SK-N-SH (cell line): ENCODE measurements at regions not wholly inside any gene's neighbourhood (a gene's known extent, or its start where the extent isn't known, plus 50 kb on each side); places are given as distances from the start of the nearest gene placed in this dataset.

ENCODE experiments used
- CTCF ChIA-PET: fragments of 300-600, 350-600 bp; formaldehyde crosslinking; extraction: SDS; loops from one replicate; lab custom pipeline; 2021; lab: Yijun Ruan, JAX
- POLR2A ChIA-PET: fragments of 350-600 bp; sonication (Branson Sonifier 250); formaldehyde crosslinking; extraction: SDS; loops from one replicate; lab custom pipeline; 2020; ENCODE audit warnings: antibody characterized with exemption, inconsistent platforms; lab: Yijun Ruan, JAX
- DNase-seq: peaks from one replicate; pipeline ENCODE4 v3.0.0; 2012
- H2AFZ ChIP-seq: fragments of 200-600 bp; sonication (generic); 2 replicates; pipeline ENCODE4 v1.8.1; 2016; ENCODE audit warnings: antibody characterized with exemption, mild to moderate bottlenecking, low read depth
- H3F3A ChIP-seq: fragments of 200-600 bp; sonication (generic); replicated peaks from 2 replicates; pipeline ENCODE3; 2016; ENCODE audit warnings: antibody characterized with exemption, mild to moderate bottlenecking; ENCODE audit not compliant: insufficient read depth
- H3K27ac ChIP-seq, 2 experiments: fragments of 200-500 bp in 1 of 2; fragments of 200-600 bp in 1 of 2; sonication (Bioruptor generic) in 1 of 2; sonication (generic), shearing (Covaris generic) in 1 of 2; 2 replicates each; pipeline versions ENCODE4 v1.5.1 to v1.6.1; 2014 to 2016; ENCODE audit warnings: low read depth in 2 of 2, inconsistent platforms in 1 of 2, low read length in 1 of 2, mild to moderate bottlenecking in 1 of 2, mixed read lengths in 1 of 2
- H3K27me3 ChIP-seq: fragments of 200-600 bp; sonication (generic), shearing (Covaris generic); 2 replicates; pipeline ENCODE4 v1.6.1; 2016; ENCODE audit warnings: mixed run types; ENCODE audit not compliant: insufficient read depth
- H3K36me3 ChIP-seq, 2 experiments: fragments of 200-500 bp in 1 of 2; fragments of 200-600 bp in 1 of 2; sonication (Bioruptor generic) in 1 of 2; sonication (generic) in 1 of 2; replicated peaks in 1 of 2; 2 replicates each; pipeline versions ENCODE3 to v1.5.1; 2014 to 2016; ENCODE audit warnings: low read length in 1 of 2, mild to moderate bottlenecking in 1 of 2; ENCODE audit not compliant: insufficient read depth in 2 of 2, control insufficient read depth in 1 of 2
- H3K4me1 ChIP-seq, 2 experiments: fragments of 200-500 bp in 1 of 2; fragments of 200-600 bp in 1 of 2; sonication (Bioruptor generic) in 1 of 2; sonication (generic), shearing (Covaris generic) in 1 of 2; 2 replicates each; pipeline versions ENCODE4 v1.5.1 to v1.6.1; 2014 to 2016; ENCODE audit warnings: low read depth in 1 of 2, low read length in 1 of 2, mixed run types in 1 of 2; ENCODE audit not compliant: insufficient read depth in 2 of 2, control insufficient read depth in 1 of 2
- H3K4me2 ChIP-seq: fragments of 200-600 bp; sonication (generic), shearing (Covaris generic); 2 replicates; pipeline ENCODE4 v1.6.1; 2017; ENCODE audit warnings: mixed run types
- H3K4me3 ChIP-seq, 2 experiments: fragments of 200-500 bp in 1 of 2; fragments of 200-600 bp in 1 of 2; sonication (Bioruptor generic) in 1 of 2; sonication (generic), shearing (Covaris generic) in 1 of 2; 2 replicates each; pipeline versions ENCODE4 v1.5.1 to v1.8.1; 2014 to 2016; ENCODE audit warnings: low read depth in 2 of 2, inconsistent platforms in 1 of 2, low read length in 1 of 2, mild to moderate bottlenecking in 1 of 2, mixed read lengths in 1 of 2, moderate library complexity in 1 of 2
- H3K79me2 ChIP-seq: fragments of 200-600 bp; sonication (generic); 2 replicates; pipeline ENCODE4 v1.8.1; 2017; ENCODE audit warnings: mild to moderate bottlenecking; ENCODE audit not compliant: insufficient read depth
- H3K9ac ChIP-seq: fragments of 200-600 bp; sonication (generic); 2 replicates; pipeline ENCODE4 v1.6.1; 2017; ENCODE audit warnings: mixed run types
- H3K9me2 ChIP-seq: fragments of 200-600 bp; sonication (generic); 2 replicates; pipeline ENCODE4 v1.6.1; 2017; ENCODE audit warnings: mixed run types
- H3K9me3 ChIP-seq: fragments of 200-600 bp; sonication (generic); 2 replicates; pipeline ENCODE4 v1.6.1; 2017; ENCODE audit warnings: mixed run types, mild to moderate bottlenecking, moderate library complexity
- H4K20me1 ChIP-seq: fragments of 200-600 bp; sonication (generic); 2 replicates; pipeline ENCODE4 v1.6.1; 2017; ENCODE audit warnings: mild to moderate bottlenecking, mixed run types; ENCODE audit not compliant: insufficient read depth
- CHD2 ChIP-seq: fragments of 150-350 bp; IDR thresholded peaks from 2 replicates; pipeline ENCODE4 v1.6.1; 2018; ENCODE audit warnings: low read length; ENCODE audit not compliant: partially characterized antibody
- EZH2phosphoT487 ChIP-seq: fragments of 200-600 bp; sonication (generic); IDR thresholded peaks from 2 replicates; pipeline ENCODE4 v1.6.1; 2017; ENCODE audit warnings: low read depth, mixed run types, mild to moderate bottlenecking, antibody characterized with exemption, moderate library complexity, borderline replicate concordance
- FOSL2 ChIP-seq: IDR thresholded peaks from 2 replicates; pipeline ENCODE4 v1.4.0; 2012; ENCODE audit warnings: low read depth, mild to moderate bottlenecking, moderate library complexity, borderline replicate concordance
- FOXJ3 ChIP-seq: sonication (generic); formaldehyde crosslinking; IDR thresholded peaks from 2 replicates; pipeline ENCODE4 v1.5.1; 2020; ENCODE audit warnings: mild to moderate bottlenecking, missing genetic modification reagents
- FOXM1 ChIP-seq: IDR thresholded peaks from 2 replicates; pipeline ENCODE4 v1.4.0; 2012; ENCODE audit warnings: low read depth, mild to moderate bottlenecking
- GABPA ChIP-seq: IDR thresholded peaks from 2 replicates; pipeline ENCODE4 v1.4.0; 2012; ENCODE audit warnings: low read depth, mild to moderate bottlenecking
- GATA2 ChIP-seq: sonication (generic); formaldehyde crosslinking; IDR thresholded peaks from 2 replicates; pipeline ENCODE4 v1.5.0; 2020; ENCODE audit warnings: mild to moderate bottlenecking, missing genetic modification reagents
- IRF3 ChIP-seq: fragments of 150-350 bp; IDR thresholded peaks from 2 replicates; pipeline ENCODE4 v1.6.1; 2016; ENCODE audit warnings: mild to moderate bottlenecking, low read depth, low read length
- MXI1 ChIP-seq: IDR thresholded peaks from 2 replicates; pipeline ENCODE4 v1.6.1; 2012; ENCODE audit warnings: mild to moderate bottlenecking, low read depth, low read length, improper control_type of control experiment
- NFIC ChIP-seq: IDR thresholded peaks from 2 replicates; pipeline ENCODE4 v1.4.0; 2012; ENCODE audit warnings: borderline replicate concordance
- POLR2AphosphoS5 ChIP-seq: IDR thresholded peaks from 2 replicates; pipeline ENCODE4 v1.6.1; 2012; ENCODE audit warnings: low read depth, low read length
- RFX5 ChIP-seq: IDR thresholded peaks from 2 replicates; pipeline ENCODE4 v1.6.1; 2012; ENCODE audit warnings: mild to moderate bottlenecking, improper control_type of control experiment, low read length
- SMC3 ChIP-seq: IDR thresholded peaks from 2 replicates; pipeline ENCODE4 v1.6.1; 2012; ENCODE audit warnings: low read depth, low read length, improper control_type of control experiment
- TCF12 ChIP-seq: IDR thresholded peaks from 2 replicates; pipeline ENCODE4 v1.4.0; 2012
- USF1 ChIP-seq: IDR thresholded peaks from 2 replicates; pipeline ENCODE4 v1.4.0; 2012; ENCODE audit warnings: low read depth, borderline replicate concordance
- ZBTB33 ChIP-seq: IDR thresholded peaks from 2 replicates; pipeline ENCODE4 v1.4.0; 2012; ENCODE audit warnings: low read depth, borderline replicate concordance
- WGBS: methylation state at CpG from one replicate; pipeline ENCODE4 v1.1.6; 2017; ENCODE audit warnings: low lambda C conversion rate; 5-methylcytosine and 5-hydroxymethylcytosine counted together
- TF ChIP-seq, protein P1 (sequence below): fragments of 200-600 bp; sonication (generic); IDR thresholded peaks from 2 replicates; pipeline ENCODE4 v1.6.1; 2017; ENCODE audit warnings: antibody characterized with exemption, mild to moderate bottlenecking, moderate library complexity
- TF ChIP-seq, protein P2 (sequence below): fragments of 150-350 bp; IDR thresholded peaks from 2 replicates; pipeline ENCODE4 v1.6.1; 2017; ENCODE audit warnings: antibody characterized with exemption, low read length, low read depth, borderline replicate concordance
- TF ChIP-seq, protein P3 (sequence below): IDR thresholded peaks from 2 replicates; pipeline ENCODE4 v1.4.0; 2012; ENCODE audit warnings: low read depth

GRCh38 chr5:82758881-82759280 is 318.3 kb downstream of the TMEM167A start:
- H3F3A ChIP-seq, result no peaks in the 10 kb centered on the region
- TF ChIP-seq MXI1, result no peak
- TF ChIP-seq, all 33 proteins: peak for 0
- CTCF ChIA-PET, result no interaction called here
- no peak overlapping the region for H3K4me3 ChIP-seq
- no peak overlapping the region for H3K27ac ChIP-seq
- no peak overlapping the region for H3K4me2 ChIP-seq
- WGBS, result 64% methylated on average over 3 of the region's 3 CpGs
- DNase-seq, result no peak
- H3K27me3 ChIP-seq, result no peaks in the 10 kb centered on the region
- H4K20me1 ChIP-seq, result no peaks in the 10 kb centered on the region
- H2AFZ ChIP-seq, result no peak overlapping the region
- no peaks in the 10 kb centered on the region for H3K79me2 ChIP-seq
- POLR2A ChIA-PET, result no interaction called here
- H3K9me3 ChIP-seq, result no peaks in the 10 kb centered on the region
- H3K9me2 ChIP-seq, result no peaks in the 10 kb centered on the region
- no peak overlapping the region for H3K9ac ChIP-seq
- peaks cover 0 to 2% of the 10 kb centered on the region in 2 experiments; a peak in 1 of 4 replicates for H3K4me1 ChIP-seq
- no peaks in the 10 kb centered on the region for H3K36me3 ChIP-seq

GRCh38 chr5:82754759-82755158 is 322.4 kb downstream of the TMEM167A start:
- TF ChIP-seq, protein P1, sequence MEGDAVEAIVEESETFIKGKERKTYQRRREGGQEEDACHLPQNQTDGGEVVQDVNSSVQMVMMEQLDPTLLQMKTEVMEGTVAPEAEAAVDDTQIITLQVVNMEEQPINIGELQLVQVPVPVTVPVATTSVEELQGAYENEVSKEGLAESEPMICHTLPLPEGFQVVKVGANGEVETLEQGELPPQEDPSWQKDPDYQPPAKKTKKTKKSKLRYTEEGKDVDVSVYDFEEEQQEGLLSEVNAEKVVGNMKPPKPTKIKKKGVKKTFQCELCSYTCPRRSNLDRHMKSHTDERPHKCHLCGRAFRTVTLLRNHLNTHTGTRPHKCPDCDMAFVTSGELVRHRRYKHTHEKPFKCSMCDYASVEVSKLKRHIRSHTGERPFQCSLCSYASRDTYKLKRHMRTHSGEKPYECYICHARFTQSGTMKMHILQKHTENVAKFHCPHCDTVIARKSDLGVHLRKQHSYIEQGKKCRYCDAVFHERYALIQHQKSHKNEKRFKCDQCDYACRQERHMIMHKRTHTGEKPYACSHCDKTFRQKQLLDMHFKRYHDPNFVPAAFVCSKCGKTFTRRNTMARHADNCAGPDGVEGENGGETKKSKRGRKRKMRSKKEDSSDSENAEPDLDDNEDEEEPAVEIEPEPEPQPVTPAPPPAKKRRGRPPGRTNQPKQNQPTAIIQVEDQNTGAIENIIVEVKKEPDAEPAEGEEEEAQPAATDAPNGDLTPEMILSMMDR, result no peak
- TF ChIP-seq GATA2 (CRISPR knock-in tag), result no peak
- no peak for TF ChIP-seq NFIC
- TF ChIP-seq FOXM1, result no peak
- TF ChIP-seq, protein P2, sequence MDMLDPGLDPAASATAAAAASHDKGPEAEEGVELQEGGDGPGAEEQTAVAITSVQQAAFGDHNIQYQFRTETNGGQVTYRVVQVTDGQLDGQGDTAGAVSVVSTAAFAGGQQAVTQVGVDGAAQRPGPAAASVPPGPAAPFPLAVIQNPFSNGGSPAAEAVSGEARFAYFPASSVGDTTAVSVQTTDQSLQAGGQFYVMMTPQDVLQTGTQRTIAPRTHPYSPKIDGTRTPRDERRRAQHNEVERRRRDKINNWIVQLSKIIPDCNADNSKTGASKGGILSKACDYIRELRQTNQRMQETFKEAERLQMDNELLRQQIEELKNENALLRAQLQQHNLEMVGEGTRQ, result no peak
- no peak for TF ChIP-seq IRF3
- no peak for TF ChIP-seq RFX5
- no peak for TF ChIP-seq FOSL2
- TF ChIP-seq USF1, result no peak
- no peak for TF ChIP-seq TCF12
- TF ChIP-seq FOXJ3 (CRISPR knock-in tag), result no peak
- no peak for TF ChIP-seq ZBTB33
- no peak for TF ChIP-seq CHD2
- TF ChIP-seq SMC3, result no peak
- no peak for TF ChIP-seq POLR2AphosphoS5
- TF ChIP-seq GABPA, result no peak
- no peak for TF ChIP-seq EZH2phosphoT487
- TF ChIP-seq, protein P3, sequence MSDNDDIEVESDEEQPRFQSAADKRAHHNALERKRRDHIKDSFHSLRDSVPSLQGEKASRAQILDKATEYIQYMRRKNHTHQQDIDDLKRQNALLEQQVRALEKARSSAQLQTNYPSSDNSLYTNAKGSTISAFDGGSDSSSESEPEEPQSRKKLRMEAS, result no peak
- CTCF ChIA-PET, result no interaction called here

More at GRCh38 chr5:82754759-82755158, 322.4 kb downstream of the TMEM167A start:
- H3K27me3 ChIP-seq, result no peaks in the 10 kb centered on the region
- no peak overlapping the region for H3K4me3 ChIP-seq
- H3F3A ChIP-seq, result no peaks in the 10 kb centered on the region
- no peaks in the 10 kb centered on the region for H3K79me2 ChIP-seq
- peaks cover under 1 to 2% of the 10 kb centered on the region in 2 experiments; a peak in 2 of 4 replicates for H3K4me1 ChIP-seq
- no peak overlapping the region for H3K9ac ChIP-seq
- no peaks in the 10 kb centered on the region for H3K9me3 ChIP-seq
- H3K36me3 ChIP-seq, result no peaks in the 10 kb centered on the region
- POLR2A ChIA-PET, result no interaction called here
- H4K20me1 ChIP-seq, result no peaks in the 10 kb centered on the region
- no peak overlapping the region for H2AFZ ChIP-seq
- H3K9me2 ChIP-seq, result no peaks in the 10 kb centered on the region
- no peak for DNase-seq
- no peak overlapping the region for H3K27ac ChIP-seq
- 90% methylated on average over 3 of the region's 3 CpGs for WGBS
- no peak overlapping the region for H3K4me2 ChIP-seq
